ENCODE measurements at regions not wholly inside any gene's neighbourhood (a gene's known extent, or its start where the extent isn't known, plus 50 kb on each side); places are given as distances from the start of the nearest gene placed in this dataset.

DNA sequence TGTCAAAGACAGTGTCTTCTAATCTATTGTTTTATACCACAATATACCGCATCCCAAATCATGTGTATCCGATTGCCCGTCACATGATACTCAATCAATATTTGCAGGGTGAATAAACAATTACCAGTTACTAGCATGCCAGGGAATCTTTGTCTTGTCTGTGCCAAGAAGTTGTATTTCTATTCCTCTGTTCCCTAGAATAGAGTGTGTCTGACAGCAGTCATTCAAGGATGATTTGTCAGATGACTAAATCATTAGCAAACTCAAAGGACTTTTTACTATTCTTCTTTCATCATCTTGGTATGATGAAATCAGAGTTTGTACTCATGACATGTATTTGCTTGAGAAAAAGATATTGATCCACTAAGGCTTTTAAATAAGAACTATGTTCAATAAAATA lies 348.8 kb downstream of the HTR1A start:
- DNase-seq: no peak
- ChIA-PET POLR2A (ENCODE audit: unreplicated experiment) (no interaction called here), CTCF (interaction anchor here (0.6 kb wide), 1 partner anchor 119 kb away, joined by 3 read pairs; no protein-coding TSS in a partner anchor)
- Histone ChIP-seq H3K36me3 (ENCODE audit: control insufficient read depth, insufficient read depth, low read length) (no peaks in the 10 kb centered on the region), H3K4me2 (ENCODE audit: low read depth, low read length) (no peak overlapping the region), H2AFZ (replicated peaks; ENCODE audit: low read length, poor library complexity) (no peak overlapping the region), H4K91ac (ENCODE audit: insufficient read depth, low read depth, low read length) (no peak overlapping the region), H3K18ac (ENCODE audit: low read depth, low read length) (no peak overlapping the region), H4K5ac (ENCODE audit: low read depth, low read length) (no peak overlapping the region), H2BK15ac (ENCODE audit: low read depth, low read length) (no peak overlapping the region), H3K4me1 (ENCODE audit: control insufficient read depth, insufficient read depth, low read length) (no peaks in the 10 kb centered on the region), H2AK9ac (replicated peaks; ENCODE audit: low read depth, low read length, poor library complexity) (no peak overlapping the region), H2BK20ac (ENCODE audit: low read depth, low read length) (no peak overlapping the region), H3K27me3 (ENCODE audit: control insufficient read depth, insufficient read depth, low read length) (no peaks in the 10 kb centered on the region), H3K4ac (ENCODE audit: low read depth, low read length) (no peak overlapping the region), H3K9me1 (ENCODE audit: insufficient read depth, low read length) (no peaks in the 10 kb centered on the region), H2BK120ac (ENCODE audit: low read depth, low read length) (no peak overlapping the region), H3K9me3 (ENCODE audit: control insufficient read depth, insufficient read depth, low read length) (no peaks in the 10 kb centered on the region), H3K14ac (replicated peaks; ENCODE audit: low read depth, low read length) (no peak overlapping the region), H3K27ac (ENCODE audit: insufficient read depth, low read length) (no peak overlapping the region), H3K79me1 (ENCODE audit: low read depth in 1 of 2, low read length in 2 of 2) (no peaks in the 10 kb centered on the region), H3K4me3 (ENCODE audit: insufficient read depth, low read depth, low read length) (no peak overlapping the region), H3K9ac (ENCODE audit: low read depth, low read length) (no peak overlapping the region), H3K23ac (ENCODE audit: low read depth, low read length) (no peak overlapping the region), H2BK5ac (ENCODE audit: low read depth, low read length, poor library complexity, severe bottlenecking) (no peak overlapping the region), H3K56ac (ENCODE audit: extremely low read depth, insufficient read depth, low read length) (no peak overlapping the region), H2AK5ac (ENCODE audit: low read depth, low read length) (no peak overlapping the region), H4K8ac (ENCODE audit: low read depth in 2 of 2, low read length in 2 of 2) (no peak overlapping the region), H4K20me1 (ENCODE audit: insufficient read depth, low read length) (no peaks in the 10 kb centered on the region)
- intact Hi-C loops (cut with micrococcal nuclease) (no loop called here), dilution Hi-C loops (cut with HindIII; ENCODE audit: low sequenced_read_pairs, unreplicated experiment) (no loop called here), in situ Hi-C loops (cut with MboI; ENCODE audit: low sequenced_read_pairs) (no loop called here)
- BruUV-seq (replicated peaks): no TSS peak
- TF ChIP-seq MAFK (IDR thresholded peaks at IDR 0.05; ENCODE audit: low read depth, low read length): no peak
- no peak for TF ChIP-seq RAD21 (IDR thresholded peaks at IDR 0.05; ENCODE audit: low read length)
- TF ChIP-seq CHD1 (IDR thresholded peaks at IDR 0.05; ENCODE audit: low read depth, low read length): no peak
- no CpG with 5 or more reads among the region's 3 CpGs for WGBS, 2 experiments (ENCODE audit: extremely low coverage in 2 of 2, insufficient read length in 1 of 2)
- no peak for ATAC-seq (ENCODE audit: low read depth)

All from IMR-90 (cell line).